NCI-H446 treated with DMSO at 0.1 percent for 48 hours (cell line): ENCODE measurements at regions not wholly inside any gene's neighbourhood (a gene's known extent, or its start where the extent isn't known, plus 50 kb on each side); places are given as distances from the start of the nearest gene placed in this dataset.
A peak's percentile ranks its signal among the peaks of the same experiment; 100 is the strongest.
"Not testable (repeated sequence)": the region's sequence is repeated elsewhere in the genome, so short reads cannot be mapped to it uniquely, and the experiment has no call there.

ENCODE experiments used
- DNase-seq: peaks from one replicate; lab custom pipeline; 2025; lab: John Stamatoyannopoulos, UW

DNA sequence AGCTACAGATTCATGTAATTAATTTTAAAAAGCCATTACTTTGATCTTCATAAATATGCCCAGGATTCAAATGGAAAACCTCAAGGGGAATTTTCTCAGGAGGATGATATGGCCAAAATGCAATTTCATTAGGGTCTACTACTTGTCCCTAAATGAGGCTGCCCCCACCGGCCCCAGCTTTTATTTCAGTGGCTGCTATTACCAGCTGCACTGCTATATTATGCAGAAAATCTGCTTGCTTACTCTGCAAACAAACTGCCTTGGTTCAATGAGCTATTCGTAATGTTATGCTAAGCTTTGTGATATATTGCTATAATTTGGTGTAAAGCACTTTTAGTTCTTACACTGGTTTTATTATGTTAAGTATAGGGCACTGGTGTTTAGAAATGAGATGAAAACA, 137.3 kb upstream of the TMTC4 start:
- no peak for DNase-seq

DNA sequence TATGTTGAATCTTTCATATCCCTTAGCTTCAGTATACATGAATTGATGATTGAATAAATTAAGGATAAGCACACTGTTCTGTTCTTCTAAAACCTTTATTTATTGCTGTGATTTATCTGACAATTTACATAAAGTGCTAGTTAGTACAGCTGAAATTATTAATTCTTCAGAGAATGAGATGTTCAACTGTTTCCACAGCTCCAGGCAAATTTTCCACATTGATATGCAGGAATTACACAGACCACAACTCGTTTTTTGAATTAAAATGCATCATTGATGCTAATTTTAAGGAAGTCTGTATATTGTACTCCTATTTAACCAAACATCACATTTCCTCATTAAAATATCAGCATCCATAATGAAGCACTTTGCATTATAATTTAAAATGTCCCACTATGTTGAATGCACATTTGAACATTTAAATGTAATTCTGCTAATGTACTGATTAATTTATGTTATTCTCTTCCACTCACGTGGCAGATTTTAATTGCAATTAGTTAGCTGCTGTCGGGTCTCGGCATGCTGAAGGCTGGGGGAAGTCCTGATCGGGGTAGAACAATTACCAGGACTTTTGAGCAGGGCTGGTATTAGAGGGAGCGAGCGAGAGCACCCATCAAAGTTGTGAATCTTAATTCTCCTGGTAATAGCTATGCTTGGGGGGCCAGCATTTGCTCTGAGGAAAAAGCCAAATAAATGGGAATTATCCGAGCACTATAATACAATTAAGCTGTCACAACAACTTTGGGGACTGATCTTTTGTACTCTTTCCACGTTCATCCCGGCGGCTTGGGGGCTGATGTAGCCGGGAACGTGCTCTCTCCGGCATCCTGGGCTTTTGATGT, 136.7 kb upstream of the TMTC4 start:
- no peak for DNase-seq

DNA sequence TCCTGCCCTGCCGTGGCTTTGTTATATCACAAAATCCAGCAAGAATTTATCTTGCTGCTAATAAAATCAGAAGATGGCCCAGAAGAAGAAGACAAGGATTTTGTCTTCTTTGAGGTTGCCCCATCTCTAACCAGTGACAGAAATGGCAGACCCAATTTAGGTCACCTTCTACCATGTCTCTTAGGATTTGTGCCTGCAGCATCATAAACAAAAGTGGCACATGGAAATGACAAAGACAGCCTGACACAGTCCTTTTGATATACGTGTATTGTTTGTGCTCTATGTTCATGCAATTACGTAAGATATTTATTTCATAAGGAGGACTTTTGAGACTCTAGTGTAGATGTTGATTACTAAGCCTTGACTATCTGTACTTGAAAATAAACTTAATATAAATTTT, 135.9 kb upstream of the TMTC4 start:
- no peak for DNase-seq

DNA sequence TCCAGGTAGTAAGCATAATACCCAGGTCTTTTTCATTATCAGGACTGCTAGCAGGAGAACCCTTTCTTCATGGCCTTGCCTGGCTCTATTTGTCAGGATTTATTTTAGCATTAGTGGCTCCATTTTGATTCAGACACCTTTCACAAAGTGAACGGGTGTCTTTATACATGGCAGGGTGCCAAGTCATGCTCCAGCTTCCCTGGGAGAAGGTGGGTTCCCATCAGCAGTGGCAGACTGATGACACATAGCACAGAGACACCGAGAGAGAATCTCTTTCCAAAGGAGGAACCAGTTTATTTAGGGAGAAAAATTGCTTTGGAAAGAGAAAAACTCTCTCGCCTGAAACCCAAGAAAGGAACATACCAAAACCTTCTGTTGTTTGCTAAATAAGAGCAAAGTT, 135.3 kb upstream of the TMTC4 start:
- no peak for DNase-seq

DNA sequence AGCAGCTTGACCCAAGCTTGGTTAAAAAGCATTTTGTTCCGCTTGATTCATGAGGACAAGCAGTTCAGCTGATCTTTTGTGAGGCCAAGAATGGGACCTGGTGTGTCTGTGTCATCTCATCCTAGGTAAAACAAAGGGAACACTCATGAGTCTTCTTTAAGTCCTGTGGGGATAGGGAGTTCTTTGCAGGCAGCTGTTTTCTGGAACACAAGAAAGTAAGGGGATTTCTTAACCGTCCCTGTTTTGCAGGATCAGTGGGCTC, 134.5 kb upstream of the TMTC4 start:
- DNase-seq, result no peak

DNA sequence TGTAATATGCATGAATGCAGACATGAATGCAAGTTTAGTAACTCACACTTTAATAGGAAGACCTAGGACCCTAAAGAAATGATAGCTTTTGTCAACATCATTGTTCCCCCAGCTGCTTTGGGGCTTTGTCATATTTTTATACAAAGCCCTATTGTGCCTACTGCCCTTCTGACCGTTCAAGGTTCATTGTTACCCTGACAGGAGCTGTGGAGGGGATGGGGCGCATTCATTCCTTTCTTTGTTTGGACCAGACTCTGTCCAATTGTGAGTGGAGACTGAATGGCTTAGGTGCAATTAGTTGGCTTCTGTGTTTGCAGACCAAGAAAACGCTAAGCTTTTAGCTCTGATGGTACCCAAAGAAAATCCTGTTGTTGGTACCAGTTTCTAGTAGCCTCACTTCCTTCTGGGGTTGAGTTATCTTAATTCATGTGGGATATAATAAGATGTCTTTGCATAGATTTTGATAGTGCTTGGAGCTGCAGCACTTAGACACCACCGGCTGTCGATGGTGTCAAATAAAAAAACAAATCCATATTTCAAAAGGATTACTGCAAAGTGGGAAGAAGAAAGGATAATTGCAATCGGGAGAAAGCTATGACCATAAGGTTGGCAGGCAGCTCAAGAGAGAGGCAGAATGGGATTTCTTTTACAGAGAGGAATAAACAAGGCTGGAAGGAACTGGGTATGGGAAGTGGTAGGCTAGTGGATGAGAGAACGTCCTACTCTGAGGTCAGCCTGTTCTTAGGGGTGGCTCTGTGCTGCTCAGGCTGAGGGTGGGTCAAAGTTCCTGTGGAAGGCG, 133.9 kb upstream of the TMTC4 start:
- DNase-seq, result no peak

DNA sequence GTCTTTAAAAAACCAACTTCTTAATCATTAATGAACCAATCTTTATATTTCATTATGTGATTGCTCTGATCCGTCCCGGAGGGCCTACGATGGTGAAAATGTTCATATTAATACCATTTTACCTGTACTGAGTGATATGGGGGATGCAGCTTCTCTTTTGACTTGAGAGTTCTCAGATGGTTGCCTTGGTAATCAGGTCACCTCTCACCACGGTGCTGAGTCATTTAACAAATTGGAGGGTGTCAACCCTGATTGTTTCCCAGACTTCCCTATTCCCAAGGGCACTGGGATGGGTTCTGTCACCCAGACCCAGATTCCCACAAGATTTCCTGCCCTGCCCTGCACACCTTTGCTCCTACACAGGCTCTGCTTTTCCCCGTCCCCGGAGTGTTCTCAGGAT, 128.5 kb upstream of the TMTC4 start:
- DNase-seq, result no peak

DNA sequence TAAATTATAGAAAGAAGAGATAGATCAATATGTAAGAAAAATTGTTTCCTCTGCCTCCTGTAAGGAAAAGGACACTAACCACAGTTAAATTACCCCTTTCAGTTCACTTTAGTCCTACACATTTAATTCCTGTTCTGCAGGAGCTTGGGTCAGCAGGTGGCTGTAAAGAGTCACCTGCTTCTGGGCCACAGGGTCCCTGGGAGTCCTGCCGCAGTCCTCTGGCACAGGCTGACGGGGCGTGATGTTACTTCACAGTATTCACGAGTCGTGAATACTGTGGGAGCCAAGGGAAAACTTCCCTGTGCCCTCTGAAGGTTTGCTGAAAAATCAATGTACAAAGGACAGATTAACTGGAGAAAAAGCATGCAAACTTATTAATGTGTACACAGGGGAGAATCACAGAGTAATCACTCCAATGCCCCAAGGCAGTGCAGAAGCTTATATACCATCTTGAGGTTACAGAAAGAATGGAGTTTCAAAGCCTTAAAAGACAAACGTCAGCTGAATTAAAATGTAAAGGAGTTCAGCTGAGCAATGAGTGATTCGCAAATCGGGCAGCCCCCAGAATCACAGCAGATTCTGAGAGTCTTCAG, 125.8 kb upstream of the TMTC4 start:
- no peak for DNase-seq

DNA sequence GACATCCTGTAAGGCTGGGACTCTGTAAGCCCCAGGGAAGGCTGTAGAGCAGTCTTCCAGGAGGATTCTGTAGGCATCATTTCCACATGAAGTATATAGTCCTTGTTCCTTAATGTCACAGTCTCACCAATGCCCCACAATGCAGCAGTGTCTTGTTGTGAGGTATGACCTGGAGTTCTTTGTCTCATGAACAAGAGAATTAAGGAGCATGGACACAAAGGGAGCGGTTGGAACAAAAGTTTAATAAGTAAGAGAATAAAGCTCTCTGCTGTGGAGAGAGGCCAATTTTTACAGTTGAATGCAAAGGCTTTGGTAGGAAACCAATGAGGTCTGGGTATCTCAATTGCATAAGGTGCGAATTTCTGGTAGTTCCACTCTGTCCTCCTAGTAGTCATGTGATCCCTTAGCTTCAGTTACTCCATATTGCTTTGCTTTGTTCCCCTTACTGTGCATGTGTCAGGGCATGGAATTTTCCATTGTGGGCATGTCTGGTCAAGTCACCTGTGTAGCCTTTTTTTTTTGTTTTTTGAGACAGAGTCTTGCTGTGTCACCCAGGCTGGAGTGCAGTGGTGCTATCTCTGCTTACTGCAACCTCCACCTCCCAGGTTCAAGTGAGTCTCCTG, 124.3 kb upstream of the TMTC4 start:
- DNase-seq, result no peak

DNA sequence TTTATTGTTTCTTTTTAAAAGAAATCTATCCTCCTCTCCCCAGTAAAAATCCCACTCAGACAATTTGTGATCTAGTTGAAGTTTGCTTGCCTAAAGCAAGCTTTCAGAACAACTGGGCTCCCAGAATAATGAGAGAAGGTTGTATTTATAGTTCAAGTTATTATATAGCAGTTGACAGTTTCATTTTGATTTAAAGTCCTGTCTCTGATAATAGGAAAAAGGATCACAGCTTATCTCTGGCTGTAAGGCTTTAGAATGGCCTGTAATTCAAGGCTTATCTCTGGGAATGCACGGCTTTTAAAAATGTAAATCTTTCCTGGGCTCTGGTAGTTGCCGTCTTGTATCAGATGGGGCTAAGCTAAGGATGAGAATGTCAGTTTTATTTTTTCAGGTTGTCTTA, 123.3 kb upstream of the TMTC4 start:
- DNase-seq, result no peak

DNA sequence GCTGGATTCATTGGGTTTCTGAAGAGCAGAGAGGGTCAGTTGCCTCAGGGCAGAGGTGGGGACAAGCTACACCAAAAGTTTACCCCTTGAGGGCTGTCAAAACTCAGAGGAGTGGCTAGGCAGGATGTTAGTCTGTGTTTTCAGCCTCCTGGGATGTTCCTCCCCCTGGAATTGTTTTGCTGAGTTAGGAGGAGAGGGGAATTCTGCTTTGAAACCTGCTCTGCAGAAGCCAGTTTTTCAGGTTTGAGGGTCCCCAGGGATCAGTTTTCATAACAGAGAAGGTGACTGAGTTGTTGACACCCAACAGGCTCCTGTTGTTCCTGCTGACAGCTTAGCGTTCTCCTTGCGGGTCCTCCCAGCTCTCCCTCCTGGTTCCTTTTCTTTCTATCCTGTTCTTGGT, 121.9 kb upstream of the TMTC4 start:
- no peak for DNase-seq

DNA sequence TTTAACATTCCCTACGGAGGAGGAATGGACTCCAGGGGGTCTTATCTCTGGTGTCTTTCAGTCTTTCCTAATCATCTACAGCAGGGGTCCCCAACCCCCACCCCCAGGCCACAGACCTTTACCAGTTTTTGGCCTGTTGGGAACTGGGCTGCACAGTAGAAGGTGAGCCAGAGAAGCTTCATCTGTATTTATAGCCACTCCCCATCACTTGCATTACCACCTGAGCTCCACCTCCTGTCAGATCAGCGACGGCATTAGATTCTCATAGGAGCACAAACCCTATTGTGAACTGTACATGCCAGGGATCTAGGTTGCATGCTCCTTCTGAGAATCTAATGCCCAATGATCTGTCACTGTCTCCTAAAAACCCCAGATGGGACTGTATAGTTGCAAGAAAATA, 120.0 kb upstream of the TMTC4 start:
- no peak for DNase-seq

DNA sequence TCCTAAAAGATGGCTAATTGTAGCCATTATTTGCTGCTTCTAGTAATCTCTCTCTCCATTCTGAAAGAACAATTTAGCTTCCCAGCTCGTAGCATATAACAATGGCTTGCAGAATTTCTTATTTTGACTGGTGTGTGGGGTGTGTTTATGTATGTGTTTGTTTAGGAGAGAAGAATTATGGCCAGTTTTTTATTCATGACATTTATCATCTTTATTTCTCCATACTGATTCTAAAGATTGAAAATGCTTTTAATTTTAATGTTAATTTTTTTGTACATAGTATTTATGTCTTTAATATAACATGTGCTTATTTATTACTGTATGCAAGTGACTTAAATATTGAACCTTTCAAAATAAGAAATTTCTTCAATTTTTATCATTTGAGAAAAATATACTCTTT, 115.8 kb upstream of the TMTC4 start:
- DNase-seq, result no peak

DNA sequence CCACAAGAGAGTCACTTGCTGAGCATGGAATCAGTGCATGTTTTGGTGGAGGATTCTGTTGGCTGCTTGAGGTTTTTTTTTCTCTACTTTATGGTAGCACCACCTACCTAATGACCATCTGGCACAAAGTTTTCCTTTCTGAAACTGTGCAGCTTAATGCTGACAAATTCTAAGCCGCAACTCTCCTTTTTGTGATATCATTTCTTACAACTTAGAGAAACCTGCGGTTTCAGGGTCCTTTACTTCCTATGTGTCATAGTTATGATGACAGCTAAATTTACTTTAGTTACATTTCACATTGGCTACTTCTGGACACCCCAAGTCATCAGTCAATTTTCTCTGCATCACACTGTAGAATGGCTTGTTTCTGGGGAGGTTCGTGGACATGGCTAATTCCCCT, 115.4 kb upstream of the TMTC4 start:
- peak; percentile 53 for DNase-seq

DNA sequence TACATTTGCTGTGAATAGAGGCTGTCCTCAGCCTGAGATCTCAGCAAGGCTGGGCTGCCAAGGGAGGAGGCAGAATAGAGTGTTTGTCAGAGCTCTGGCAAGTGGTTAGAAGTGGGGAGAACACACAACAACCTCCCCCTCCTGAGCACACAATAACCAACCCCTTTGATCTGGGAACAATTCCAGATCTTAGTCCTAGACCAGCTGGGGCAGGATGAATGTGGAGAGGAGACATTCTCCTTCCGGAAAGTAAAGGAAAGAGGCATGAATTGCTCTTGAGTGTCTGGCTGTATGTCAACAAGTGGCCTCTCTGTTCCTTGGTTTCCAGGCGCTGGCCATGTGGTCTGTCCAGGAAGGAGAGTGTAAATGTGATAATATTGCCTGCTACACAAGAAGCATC, 114.9 kb upstream of the TMTC4 start:
- DNase-seq, result peak; percentile 83

DNA sequence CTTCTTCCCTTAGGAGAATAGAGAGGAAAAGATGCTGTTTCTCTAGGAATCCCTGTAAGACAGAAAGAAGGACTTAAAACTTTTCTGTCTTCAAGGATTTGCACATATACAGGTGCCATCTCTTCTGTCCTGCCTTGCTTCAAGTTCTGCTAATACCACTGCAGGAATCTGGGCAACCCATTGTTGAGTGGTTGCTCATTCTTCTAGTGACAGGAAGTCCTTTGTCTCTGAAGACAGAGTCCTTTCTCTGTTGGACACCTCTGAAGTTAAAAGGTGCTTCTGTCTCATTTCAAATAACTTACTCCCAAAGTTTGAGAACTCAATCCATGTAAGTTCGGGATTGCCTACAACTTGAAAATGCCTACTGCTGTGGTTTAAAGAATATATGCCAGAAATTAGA, 114.4 kb upstream of the TMTC4 start:
- DNase-seq, result no peak

DNA sequence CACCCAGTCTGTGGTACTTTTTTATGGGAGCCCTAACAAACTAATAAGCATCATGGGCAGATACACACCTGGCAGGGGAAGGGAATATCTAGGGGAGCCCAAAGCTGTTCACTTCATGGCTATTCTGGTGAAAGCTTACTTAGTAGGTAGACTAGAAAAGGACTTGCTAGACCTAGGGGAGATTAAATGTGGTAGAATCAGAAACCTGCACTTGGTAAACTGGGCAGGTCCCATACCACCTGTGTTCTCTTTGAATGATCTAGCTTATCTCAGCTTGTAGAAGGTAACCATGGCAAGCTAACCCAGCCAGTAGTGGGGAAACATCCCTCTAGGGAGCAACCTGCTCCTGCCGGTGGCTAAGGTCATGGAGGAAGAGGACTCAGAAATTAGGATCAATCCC, 113.9 kb upstream of the TMTC4 start:
- DNase-seq, result no peak

DNA sequence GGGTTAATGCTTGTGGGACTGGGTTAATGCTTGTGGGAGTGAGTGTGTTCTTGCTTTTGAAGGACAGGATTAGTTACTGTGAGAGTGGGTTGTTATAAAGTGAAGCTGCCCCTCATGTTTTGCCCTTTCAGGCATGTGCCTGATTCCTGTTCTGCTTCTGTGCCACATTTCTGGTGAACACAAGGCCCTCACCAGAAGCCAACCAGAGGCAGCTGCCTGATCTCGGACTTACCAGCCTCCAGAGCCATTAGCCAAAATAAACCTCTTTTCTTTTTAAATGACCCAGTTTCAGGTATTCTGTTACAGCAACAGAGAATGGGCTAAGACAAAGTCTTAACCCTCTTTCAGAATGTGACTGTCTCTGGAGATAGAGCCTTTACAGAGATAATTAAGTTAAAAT, 113.3 kb upstream of the TMTC4 start:
- DNase-seq, result no peak

DNA sequence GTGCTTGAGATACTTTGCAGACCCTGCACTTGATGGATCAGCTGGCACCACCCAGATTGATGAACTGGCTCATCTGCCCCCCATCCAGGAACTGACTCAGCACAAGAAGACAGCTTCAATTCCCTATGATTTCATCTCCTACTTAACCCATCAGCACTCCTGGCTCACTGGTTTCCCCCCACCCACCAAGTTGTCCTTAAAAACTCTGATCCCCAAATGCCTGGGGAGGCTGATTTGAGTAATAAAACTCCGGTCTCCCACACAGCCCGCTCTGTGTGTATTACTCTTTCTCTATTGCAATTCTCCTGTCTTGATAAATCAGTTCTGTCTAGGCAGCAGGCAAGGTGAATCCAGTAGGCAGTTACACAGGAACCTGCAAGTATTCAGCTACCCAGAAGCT, 102.1 kb upstream of the TMTC4 start:
- not testable (repeated sequence) for DNase-seq

DNA sequence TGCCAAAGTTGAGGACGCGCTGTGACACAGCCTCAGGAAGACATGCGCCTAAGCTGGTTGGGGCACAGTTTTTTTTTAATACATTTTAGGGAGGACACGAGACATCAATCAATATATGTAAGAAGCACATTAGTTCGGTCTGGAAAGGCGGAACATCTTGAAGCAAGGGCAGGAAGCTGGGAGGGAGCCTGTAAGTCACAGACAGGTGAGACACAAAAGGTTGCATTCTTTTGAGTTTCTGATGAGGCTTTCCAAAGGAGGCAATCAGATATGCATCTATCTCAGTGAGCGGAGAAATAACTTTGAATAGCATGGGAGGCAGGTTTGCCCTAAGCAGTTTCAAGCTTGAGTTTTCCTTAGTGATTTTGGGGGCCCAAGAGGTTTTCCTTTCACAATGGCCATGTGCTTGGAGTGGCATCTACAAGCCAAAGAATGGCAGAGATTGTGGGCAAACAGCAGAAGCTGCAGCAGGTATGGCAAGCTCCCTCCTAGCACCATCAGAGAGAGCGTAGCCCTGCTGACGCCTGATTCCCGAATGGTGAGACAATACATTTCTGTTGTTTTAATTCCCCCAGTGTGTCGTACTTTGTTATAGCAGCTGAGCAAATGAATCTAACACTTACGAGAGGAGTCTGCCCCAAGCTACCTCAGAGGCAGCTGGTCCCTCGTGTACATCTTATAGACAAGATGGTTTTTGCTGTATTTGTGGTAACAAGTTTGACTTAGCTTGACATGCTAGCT, 99.5 kb upstream of the TMTC4 start:
- DNase-seq, result no peak

DNA sequence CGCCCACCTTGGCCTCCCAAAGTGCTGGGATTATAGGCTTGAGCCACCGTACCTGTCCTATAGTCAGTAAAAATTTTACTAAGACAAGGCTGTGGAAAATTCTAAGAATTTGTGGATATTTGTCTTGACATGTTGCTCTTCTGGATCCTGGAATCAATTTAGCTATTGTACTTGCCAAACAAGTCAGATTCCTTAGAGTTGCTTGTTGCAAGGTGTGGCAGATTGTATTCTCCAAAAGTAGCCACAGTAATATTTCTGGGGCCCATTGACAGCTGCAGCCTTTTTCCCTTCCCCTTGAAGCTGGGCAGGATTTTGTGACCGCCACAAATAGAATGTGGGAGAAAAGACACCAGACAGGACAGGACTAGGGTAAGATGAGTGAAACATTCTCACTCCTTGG, 98.8 kb upstream of the TMTC4 start:
- no peak for DNase-seq

DNA sequence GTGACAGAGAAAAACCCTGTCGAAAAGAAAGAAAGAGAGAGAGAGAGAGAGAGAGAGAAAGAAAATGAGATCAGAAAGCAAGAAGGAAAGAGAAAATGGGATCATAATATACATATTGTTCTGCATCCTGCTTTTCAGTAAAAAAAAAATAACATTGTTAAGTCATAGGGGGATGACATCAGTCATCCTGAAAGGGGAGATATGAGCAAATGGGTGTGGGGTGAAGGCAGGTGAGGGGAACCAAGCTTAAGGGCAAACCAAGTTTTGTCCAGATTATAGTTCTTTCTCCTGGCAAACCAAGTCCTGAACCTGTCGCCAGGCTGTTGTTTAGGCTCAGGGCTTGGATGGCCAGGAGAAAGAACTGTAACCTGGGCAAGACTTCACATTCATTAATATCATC, 92.6 kb upstream of the TMTC4 start:
- no peak for DNase-seq
